ENCODE measurements at regions not wholly inside any gene's neighbourhood (a gene's known extent, or its start where the extent isn't known, plus 50 kb on each side); places are given as distances from the start of the nearest gene placed in this dataset.

- TF ChIP-seq CTCF (conservative IDR thresholded peaks at IDR 0.05; ENCODE audit: low read depth, low read length) (no peak), EZH2 (IDR thresholded peaks at IDR 0.05; ENCODE audit: borderline replicate concordance, low read depth, low read length, poor library complexity, severe bottlenecking) (no peak)
Observed at GRCh38 chr1:201754353-201754752, 74.6 kb upstream of the IPO9 start.
